NB4 (cell line): ENCODE measurements at regions not wholly inside any gene's neighbourhood (a gene's known extent, or its start where the extent isn't known, plus 50 kb on each side); places are given as distances from the start of the nearest gene placed in this dataset.

Source experiments
- MYC ChIP-seq: IDR thresholded peaks from 2 replicates; pipeline ENCODE4 v1.6.1; 2011; ENCODE audit warnings: low read depth, low read length
- POLR2A ChIP-seq: IDR thresholded peaks from 2 replicates; pipeline ENCODE4 v1.6.1; 2011; ENCODE audit warnings: mild to moderate bottlenecking; ENCODE audit not compliant: insufficient read length; ENCODE audit errors: extremely low read depth
- TF ChIP-seq, protein P1 (sequence below): IDR thresholded peaks from one replicate; pipeline ENCODE4 v1.5.1; 2012; ENCODE audit warnings: low read depth, low read length

DNA sequence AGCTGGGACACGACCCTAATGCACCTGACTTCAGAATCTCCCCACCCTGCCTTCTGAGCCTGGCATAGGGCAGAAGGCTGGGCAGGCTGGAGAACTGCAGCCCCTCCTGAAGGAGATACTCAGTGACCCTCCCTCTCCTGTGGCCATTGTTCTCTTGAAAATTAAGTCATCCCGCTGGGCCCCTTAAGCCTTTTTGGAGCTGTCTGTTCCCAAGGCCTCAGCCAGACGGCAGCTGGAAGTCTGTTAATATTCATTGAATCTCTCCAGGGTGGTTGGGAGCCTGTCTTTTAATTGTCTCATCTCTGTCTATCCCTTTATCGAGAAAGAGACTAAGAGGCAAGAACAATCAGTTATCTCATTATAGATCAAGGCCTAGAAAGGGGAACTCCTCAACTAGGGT is 118.1 kb upstream of the PCBD1 start:
- TF ChIP-seq, protein P1, sequence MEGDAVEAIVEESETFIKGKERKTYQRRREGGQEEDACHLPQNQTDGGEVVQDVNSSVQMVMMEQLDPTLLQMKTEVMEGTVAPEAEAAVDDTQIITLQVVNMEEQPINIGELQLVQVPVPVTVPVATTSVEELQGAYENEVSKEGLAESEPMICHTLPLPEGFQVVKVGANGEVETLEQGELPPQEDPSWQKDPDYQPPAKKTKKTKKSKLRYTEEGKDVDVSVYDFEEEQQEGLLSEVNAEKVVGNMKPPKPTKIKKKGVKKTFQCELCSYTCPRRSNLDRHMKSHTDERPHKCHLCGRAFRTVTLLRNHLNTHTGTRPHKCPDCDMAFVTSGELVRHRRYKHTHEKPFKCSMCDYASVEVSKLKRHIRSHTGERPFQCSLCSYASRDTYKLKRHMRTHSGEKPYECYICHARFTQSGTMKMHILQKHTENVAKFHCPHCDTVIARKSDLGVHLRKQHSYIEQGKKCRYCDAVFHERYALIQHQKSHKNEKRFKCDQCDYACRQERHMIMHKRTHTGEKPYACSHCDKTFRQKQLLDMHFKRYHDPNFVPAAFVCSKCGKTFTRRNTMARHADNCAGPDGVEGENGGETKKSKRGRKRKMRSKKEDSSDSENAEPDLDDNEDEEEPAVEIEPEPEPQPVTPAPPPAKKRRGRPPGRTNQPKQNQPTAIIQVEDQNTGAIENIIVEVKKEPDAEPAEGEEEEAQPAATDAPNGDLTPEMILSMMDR, result no peak
- no peak for TF ChIP-seq POLR2A
- TF ChIP-seq MYC, result no peak
